Naive thymus-derived CD8-positive, alpha-beta T cell (primary cell): ENCODE measurements at regions not wholly inside any gene's neighbourhood (a gene's known extent, or its start where the extent isn't known, plus 50 kb on each side); places are given as distances from the start of the nearest gene placed in this dataset.
"Not testable (repeated sequence)": the region's sequence is repeated elsewhere in the genome, so short reads cannot be mapped to it uniquely, and the experiment has no call there.

Experiments used
- ATAC-seq, 2 donors: fragments of 150-1000 bp; cut with Tn5 transposase in 1 of 2; sonication (Bioruptor Pico), chemical (Tn5 transposase) in 1 of 2; 1 replicate in 1 of 2; 2 replicates in 1 of 2; pipeline ENCODE4 v1.10.0; 2021; ENCODE audit warnings: mild to moderate bottlenecking in 2 of 2, moderate library complexity in 2 of 2
- POLR2A ChIA-PET: fragments of 350-600 bp; sonication (Branson Sonifier 250); formaldehyde crosslinking; loops from one replicate; lab custom pipeline; 2021; ENCODE audit warnings: antibody characterized with exemption; lab: Charles Lee
- DNase-seq, 10 donors: peaks; one replicate each; pipeline versions ENCODE4 v3.0.0 to v3.0.0-alpha.2; 2020 to 2022
- H3K27ac Mint-ChIP-seq, 10 donors: one replicate each; pipeline ENCODE4 v1.8.0; 2020 to 2022; ENCODE audit warnings: mild to moderate bottlenecking in 10 of 10, mixed read lengths in 10 of 10, moderate library complexity in 4 of 10, inconsistent platforms in 1 of 10
- H3K27me3 Mint-ChIP-seq, 5 donors: one replicate each; pipeline ENCODE4 v1.8.0; 2021 to 2022; ENCODE audit warnings: mixed read lengths in 5 of 5
- H3K36me3 Mint-ChIP-seq, 3 donors: one replicate each; pipeline ENCODE4 v1.8.0; 2020 to 2022; ENCODE audit warnings: mixed read lengths in 3 of 3, mild to moderate bottlenecking in 2 of 3, inconsistent platforms in 1 of 3
- H3K4me1 Mint-ChIP-seq, 4 donors: one replicate each; pipeline ENCODE4 v1.8.0; 2021 to 2022; ENCODE audit warnings: mixed read lengths in 4 of 4
- H3K4me3 Mint-ChIP-seq, 10 donors: one replicate each; pipeline ENCODE4 v1.8.0; 2020 to 2022; ENCODE audit warnings: mild to moderate bottlenecking in 10 of 10, mixed read lengths in 10 of 10, moderate library complexity in 6 of 10, inconsistent platforms in 1 of 10
- H3K9me3 Mint-ChIP-seq, 9 donors: one replicate each; pipeline ENCODE4 v1.8.0; 2020 to 2022; ENCODE audit warnings: mixed read lengths in 9 of 9, mild to moderate bottlenecking in 3 of 9, inconsistent platforms in 1 of 9, moderate library complexity in 1 of 9

DNA sequence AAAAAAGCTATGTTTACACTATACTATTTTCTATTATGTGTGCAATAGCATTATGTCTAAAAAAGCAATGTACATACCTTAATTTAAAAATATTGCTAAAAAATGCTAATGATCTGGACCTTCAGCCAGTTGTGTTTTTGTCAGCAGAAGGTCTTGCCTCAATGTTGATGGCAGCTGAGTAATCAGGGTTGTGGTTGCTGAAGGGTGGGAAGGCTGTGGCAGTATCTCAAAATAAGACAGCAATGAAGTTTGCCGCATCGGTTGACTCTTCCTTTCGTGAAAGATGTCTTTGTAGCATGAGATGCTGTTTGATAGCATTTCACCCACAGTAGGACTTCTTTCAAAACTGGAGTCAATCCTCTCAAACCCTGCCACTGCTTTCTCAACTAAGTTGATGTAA, 134.7 kb upstream of the CDYL start:
- H3K27ac Mint-ChIP-seq, result no peak overlapping the region
- H3K27me3 Mint-ChIP-seq, result peaks cover 18 to 34% (median 29%) of the 10 kb centered on the region in 5 donors
- no peaks in the 10 kb centered on the region for H3K4me1 Mint-ChIP-seq
- POLR2A ChIA-PET, result no interaction called here
- ATAC-seq (no peak), DNase-seq (no peak)
- H3K9me3 Mint-ChIP-seq, result peaks cover 0 to 3% (median 0%) of the 10 kb centered on the region in 9 donors
- no peak overlapping the region for H3K4me3 Mint-ChIP-seq
- H3K36me3 Mint-ChIP-seq, result peaks cover 0 to 4% (median 0%) of the 10 kb centered on the region in 3 donors

- Mint-ChIP-seq H3K4me3 (no peak overlapping the region), H3K36me3 (peaks cover 0 to 4% (median 0%) of the 10 kb centered on the region in 3 donors), H3K27ac (no peak overlapping the region), H3K4me1 (no peaks in the 10 kb centered on the region), H3K9me3 (peaks cover 0 to 3% (median 0%) of the 10 kb centered on the region in 9 donors), H3K27me3 (peaks cover 13 to 27% (median 21%) of the 10 kb centered on the region in 5 donors)
- ATAC-seq, result no peak
- POLR2A ChIA-PET, result no interaction called here
- DNase-seq, result no peak
Observed at GRCh38 chr6:4640139-4640538, 136.1 kb upstream of the CDYL start.

- POLR2A ChIA-PET, result no interaction called here
- DNase-seq, result no peak
- H3K4me1 Mint-ChIP-seq, result no peaks in the 10 kb centered on the region
- peaks cover 10 to 26% (median 18%) of the 10 kb centered on the region in 5 donors for H3K27me3 Mint-ChIP-seq
- H3K4me3 Mint-ChIP-seq, result no peak overlapping the region
- no peak overlapping the region for H3K27ac Mint-ChIP-seq
- H3K36me3 Mint-ChIP-seq, result peaks cover 0 to 4% (median 0%) of the 10 kb centered on the region in 3 donors
- ATAC-seq, result no peak
- H3K9me3 Mint-ChIP-seq, result peaks cover 0 to 3% (median 0%) of the 10 kb centered on the region in 9 donors
Observed at GRCh38 chr6:4638641-4639040, 137.6 kb upstream of the CDYL start.

DNA sequence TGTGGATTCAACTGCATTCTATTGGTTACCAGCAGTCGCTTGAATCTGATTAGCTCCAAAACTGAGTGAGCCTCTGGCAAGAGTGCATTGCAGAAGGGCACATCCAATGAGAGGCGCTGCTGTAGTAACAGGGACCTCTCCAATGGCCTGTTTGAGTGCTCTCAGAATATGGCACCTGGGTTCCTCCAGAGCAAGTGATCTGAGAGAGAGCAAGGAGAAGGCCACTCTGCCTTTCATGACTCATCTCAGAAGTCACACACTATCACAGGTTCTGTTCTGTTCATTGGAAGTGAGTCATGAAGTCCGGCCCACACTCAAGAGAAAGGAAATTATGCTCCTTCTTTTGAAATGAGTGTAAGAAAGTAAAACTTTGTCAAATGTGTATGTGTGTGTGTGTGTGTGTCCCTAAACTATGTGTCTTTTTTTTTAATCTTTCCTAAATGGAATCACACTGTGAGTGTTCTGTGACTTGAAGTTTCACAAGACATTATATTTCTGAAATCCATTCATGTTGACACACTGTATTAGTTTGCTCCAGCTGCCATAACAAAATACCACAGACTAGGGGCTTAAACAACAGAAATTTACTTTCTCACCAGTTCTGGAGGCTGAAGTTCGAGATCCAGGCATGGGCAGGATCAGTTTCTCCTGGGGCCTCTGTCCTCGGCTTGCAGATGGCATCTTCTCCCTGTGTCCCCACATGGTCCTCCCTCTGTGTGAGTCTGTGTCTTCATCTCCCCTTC, 138.3 kb upstream of the CDYL start:
- no peak for DNase-seq
- ATAC-seq, result no peak
- peaks cover 0 to 3% (median 0%) of the 10 kb centered on the region in 9 donors for H3K9me3 Mint-ChIP-seq
- no peak overlapping the region for H3K27ac Mint-ChIP-seq
- POLR2A ChIA-PET, result no interaction called here
- no peak overlapping the region for H3K4me3 Mint-ChIP-seq
- peaks cover 0 to 4% (median 0%) of the 10 kb centered on the region in 3 donors for H3K36me3 Mint-ChIP-seq
- peaks cover 10 to 25% (median 16%) of the 10 kb centered on the region in 5 donors for H3K27me3 Mint-ChIP-seq
- H3K4me1 Mint-ChIP-seq, result no peaks in the 10 kb centered on the region

GRCh38 chr6:4636881-4637224, 139.4 kb upstream of the CDYL start:
- H3K4me1 Mint-ChIP-seq, result no peaks in the 10 kb centered on the region
- H3K9me3 Mint-ChIP-seq, result peaks cover 0 to 5% (median 0%) of the 10 kb centered on the region in 9 donors
- DNase-seq, result no peak
- H3K27ac Mint-ChIP-seq, result no peak overlapping the region
- no peak for ATAC-seq
- no peak overlapping the region for H3K4me3 Mint-ChIP-seq
- POLR2A ChIA-PET, result no interaction called here
- peaks cover 0 to 4% (median 0%) of the 10 kb centered on the region in 3 donors for H3K36me3 Mint-ChIP-seq
- H3K27me3 Mint-ChIP-seq, result peaks cover 7 to 20% (median 16%) of the 10 kb centered on the region in 5 donors

DNA sequence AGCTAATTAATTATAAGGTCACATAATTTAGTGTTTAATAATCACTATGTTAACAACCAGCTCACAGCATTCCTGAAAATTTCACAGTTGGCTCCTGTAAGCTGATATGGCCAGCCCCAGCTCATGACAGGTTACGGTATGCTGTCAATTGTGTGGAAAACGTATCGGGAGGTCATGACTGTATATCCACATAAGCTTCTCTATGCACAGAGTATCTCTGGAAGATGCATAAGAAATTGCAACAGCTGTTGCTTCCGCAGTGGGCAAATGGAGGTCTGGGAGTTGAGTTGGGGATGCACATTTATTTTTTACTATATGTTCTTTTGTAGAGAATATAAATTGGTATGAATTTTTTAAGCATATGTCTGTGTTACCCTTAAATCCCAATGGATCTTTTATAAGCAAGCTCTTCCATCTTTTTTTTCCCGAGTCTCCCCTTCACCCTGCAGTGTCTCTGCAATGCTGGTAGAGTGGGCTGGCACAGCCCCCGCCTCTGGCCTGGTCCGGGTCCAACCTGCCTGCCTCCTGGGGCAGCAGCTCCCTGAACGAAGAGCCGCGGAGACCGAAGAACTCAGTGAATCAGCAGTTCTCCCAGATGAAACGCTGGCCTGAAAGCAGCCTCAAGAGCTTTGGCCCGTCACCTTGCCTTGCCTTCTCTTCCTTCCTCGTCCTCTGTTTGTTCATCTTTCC, 139.9 kb upstream of the CDYL start:
- H3K27me3 Mint-ChIP-seq, result peaks cover 7 to 19% (median 16%) of the 10 kb centered on the region in 5 donors
- no peak overlapping the region for H3K27ac Mint-ChIP-seq
- H3K36me3 Mint-ChIP-seq, result peaks cover 0 to 4% (median 0%) of the 10 kb centered on the region in 3 donors
- POLR2A ChIA-PET, result no interaction called here
- DNase-seq (no peak), ATAC-seq (no peak)
- no peak overlapping the region for H3K4me3 Mint-ChIP-seq
- peaks cover 0 to 9% (median 0%) of the 10 kb centered on the region in 9 donors for H3K9me3 Mint-ChIP-seq
- no peaks in the 10 kb centered on the region for H3K4me1 Mint-ChIP-seq

- no peak for DNase-seq
- peaks cover 7 to 19% (median 15%) of the 10 kb centered on the region in 5 donors for H3K27me3 Mint-ChIP-seq
- H3K36me3 Mint-ChIP-seq, result peaks cover 0 to 8% (median 0%) of the 10 kb centered on the region in 3 donors
- H3K4me3 Mint-ChIP-seq, result no peak overlapping the region
- no peak for ATAC-seq
- peaks cover 0 to 15% (median 2%) of the 10 kb centered on the region in 9 donors for H3K9me3 Mint-ChIP-seq
- peak overlapping the region in 1 of 10 donors; percentile 22 for H3K27ac Mint-ChIP-seq
- H3K4me1 Mint-ChIP-seq, result no peaks in the 10 kb centered on the region
- POLR2A ChIA-PET, result no interaction called here
Observed at GRCh38 chr6:4635666-4636065, 140.5 kb upstream of the CDYL start.

GRCh38 chr6:4632421-4632820, 143.8 kb upstream of the CDYL start:
- Mint-ChIP-seq H3K27me3 (peaks cover 0 to 3% (median 0%) of the 10 kb centered on the region in 5 donors), H3K4me1 (no peaks in the 10 kb centered on the region), H3K36me3 (peaks cover 0 to 7% (median 2%) of the 10 kb centered on the region in 3 donors), H3K9me3 (peaks cover 0 to 38% (median 17%) of the 10 kb centered on the region in 9 donors), H3K4me3 (no peak overlapping the region), H3K27ac (no peak overlapping the region)
- ATAC-seq (no peak), DNase-seq (no peak)
- POLR2A ChIA-PET, result no interaction called here

GRCh38 chr6:4629789-4630188, 146.4 kb upstream of the CDYL start:
- H3K4me1 Mint-ChIP-seq, H3K36me3 Mint-ChIP-seq, POLR2A ChIA-PET, DNase-seq, H3K4me3 Mint-ChIP-seq, H3K27me3 Mint-ChIP-seq, ATAC-seq, H3K27ac Mint-ChIP-seq: not testable (repeated sequence)
- peaks cover 0 to 38% (median 18%) of the 10 kb centered on the region in 9 donors for H3K9me3 Mint-ChIP-seq

DNA sequence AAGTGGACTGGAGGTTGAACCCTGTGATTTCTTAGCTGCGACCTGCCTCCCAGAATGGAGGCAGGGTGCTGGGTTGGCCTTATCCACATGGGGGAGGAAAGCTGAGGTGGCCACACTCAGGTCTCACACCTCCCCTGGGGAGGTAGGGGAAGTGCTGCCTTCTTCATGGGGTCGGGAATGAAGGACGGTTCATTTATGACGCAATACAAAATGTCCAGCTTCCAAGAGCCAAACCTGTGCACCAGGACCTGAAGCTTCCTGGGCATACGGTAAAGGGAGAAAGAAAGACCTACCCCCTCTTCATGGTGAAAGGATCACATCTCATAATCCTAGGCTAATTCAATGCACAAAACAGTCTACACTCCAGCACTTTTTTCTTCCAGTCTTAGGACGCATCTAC, 150.6 kb upstream of the CDYL start:
- no peak for DNase-seq
- no peak overlapping the region for H3K27ac Mint-ChIP-seq
- H3K36me3 Mint-ChIP-seq, result peaks cover 0 to 2% (median under 1%) of the 10 kb centered on the region in 3 donors

DNA sequence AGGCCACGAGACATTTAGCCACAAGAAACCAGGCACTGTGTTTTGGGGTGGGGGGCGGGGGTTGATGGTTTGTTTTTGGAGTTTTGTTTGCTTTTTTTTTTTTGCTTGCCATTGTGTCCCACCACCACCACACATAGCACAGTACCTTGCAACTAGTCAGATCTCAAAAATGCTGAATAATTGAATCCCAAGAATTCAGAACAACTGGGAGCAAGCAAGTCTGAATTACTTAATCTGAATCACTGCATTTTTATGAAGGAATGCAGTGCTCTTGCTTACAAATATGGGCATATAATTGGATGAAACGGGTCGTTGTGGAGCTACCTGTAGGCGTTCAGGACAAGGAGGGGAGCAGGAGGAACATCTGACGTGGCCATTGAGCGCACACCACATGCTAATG, 151.5 kb upstream of the CDYL start:
- Mint-ChIP-seq H3K36me3 (peaks cover 0 to 2% (median 0%) of the 10 kb centered on the region in 3 donors), H3K27me3 (no peaks in the 10 kb centered on the region), H3K4me3 (no peak overlapping the region), H3K27ac (no peak overlapping the region), H3K9me3 (peaks cover 0 to 17% (median 10%) of the 10 kb centered on the region in 9 donors), H3K4me1 (peaks cover 0 to 2% (median 0%) of the 10 kb centered on the region in 4 donors)
- POLR2A ChIA-PET, result no interaction called here
- no peak for DNase-seq
- ATAC-seq, result no peak

More for the DNA sequence above, 150.6 kb upstream of the CDYL start:
- Mint-ChIP-seq H3K4me3 (no peak overlapping the region), H3K4me1 (no peaks in the 10 kb centered on the region), H3K9me3 (peaks cover 0 to 25% (median 14%) of the 10 kb centered on the region in 9 donors), H3K27me3 (no peaks in the 10 kb centered on the region)
- no peak for ATAC-seq
- POLR2A ChIA-PET, result no interaction called here

DNA sequence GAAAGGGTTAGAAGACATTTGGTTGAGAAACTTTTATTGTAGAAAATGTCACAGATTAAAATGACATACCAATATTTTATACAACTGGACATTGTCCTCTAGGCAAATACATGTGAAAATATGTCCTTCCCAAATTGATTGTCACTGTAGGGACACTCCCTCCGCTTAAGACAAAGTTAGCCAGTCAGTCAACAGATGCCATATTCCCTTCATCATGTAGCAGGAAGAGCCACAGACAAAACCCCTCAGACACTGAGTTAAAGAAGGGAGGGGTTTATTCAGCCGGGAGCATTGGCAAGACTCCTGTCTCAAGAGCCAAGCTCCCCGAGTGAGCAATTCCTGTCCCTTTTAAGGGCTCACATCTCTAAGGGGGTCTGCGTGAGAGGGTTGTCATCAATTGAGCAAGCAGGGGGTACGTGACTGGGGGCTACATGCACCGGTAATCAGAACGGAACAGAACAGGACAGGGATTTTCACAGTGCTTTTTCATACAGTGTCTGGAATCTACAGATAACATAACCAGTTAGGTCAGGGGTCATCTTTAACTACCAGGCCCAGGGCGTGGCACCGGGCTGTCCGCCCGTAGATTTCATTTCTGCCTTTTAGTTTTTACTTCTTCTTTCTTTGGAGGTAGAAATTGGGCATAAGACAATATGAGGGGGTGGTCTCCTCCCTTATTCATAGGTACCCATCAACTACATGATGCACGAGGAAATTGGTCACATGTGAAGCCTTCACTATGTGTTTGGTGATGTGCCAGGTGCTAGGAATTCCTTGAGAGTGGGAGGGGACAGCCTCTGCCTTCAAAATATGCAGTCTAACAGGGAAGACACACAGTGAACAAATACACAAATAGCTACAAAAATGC, 155.7 kb upstream of the CDYL start:
- H3K9me3 Mint-ChIP-seq, result no peaks in the 10 kb centered on the region
- no peak overlapping the region for H3K4me3 Mint-ChIP-seq
- H3K36me3 Mint-ChIP-seq, result no peaks in the 10 kb centered on the region
- no peak overlapping the region for H3K27ac Mint-ChIP-seq
- peaks cover 0 to 7% (median 2%) of the 10 kb centered on the region in 5 donors for H3K27me3 Mint-ChIP-seq
- POLR2A ChIA-PET, result no interaction called here
- DNase-seq (no peak), ATAC-seq (no peak)
- peaks cover 0 to 2% (median 0%) of the 10 kb centered on the region in 4 donors for H3K4me1 Mint-ChIP-seq
